Activated T-helper 1 cell treated with anti-CD3 and anti-CD28 coated beads, Interleukin-12 subunit alpha, Interleukin-12 subunit beta, Interleukin-2, Interleukin-4 antibody, amounts not matched to agents 30 ng/mL and 10 ng/mL and 1 ng/mL, durations not matched to agents 14 hours and 24 hours and 36 hours (primary cell): ENCODE measurements at regions not wholly inside any gene's neighbourhood (a gene's known extent, or its start where the extent isn't known, plus 50 kb on each side); places are given as distances from the start of the nearest gene placed in this dataset.
"Not testable (repeated sequence)": the region's sequence is repeated elsewhere in the genome, so short reads cannot be mapped to it uniquely, and the experiment has no call there.

ENCODE experiments used
- DNase-seq: peaks from one replicate; pipeline ENCODE4 v3.0.0; 2021; ENCODE audit warnings: low spot score
- H3K27ac Mint-ChIP-seq: one replicate; pipeline ENCODE4 v1.8.0; 2021; ENCODE audit warnings: mild to moderate bottlenecking, mixed read lengths
- H3K27me3 Mint-ChIP-seq: one replicate; pipeline ENCODE4 v1.8.0; 2022; ENCODE audit warnings: mild to moderate bottlenecking, moderate library complexity, mixed read lengths; ENCODE audit not compliant: insufficient read depth
- H3K36me3 Mint-ChIP-seq: one replicate; pipeline ENCODE4 v1.8.0; 2021; ENCODE audit warnings: low read depth, mixed read lengths
- H3K4me1 Mint-ChIP-seq: one replicate; pipeline ENCODE4 v1.8.0; 2021; ENCODE audit warnings: low read depth, mixed read lengths
- H3K4me3 Mint-ChIP-seq: one replicate; pipeline ENCODE4 v1.8.0; 2021; ENCODE audit warnings: mild to moderate bottlenecking, moderate library complexity, mixed read lengths
- H3K9me3 Mint-ChIP-seq: one replicate; pipeline ENCODE4 v1.8.0; 2021; ENCODE audit warnings: mixed read lengths
- intact Hi-C: fragments of 100-400 bp; cut with micrococcal nuclease; formaldehyde crosslinking; loops from one replicate; pipeline ENCODE4 v1.15.1; 2024

DNA sequence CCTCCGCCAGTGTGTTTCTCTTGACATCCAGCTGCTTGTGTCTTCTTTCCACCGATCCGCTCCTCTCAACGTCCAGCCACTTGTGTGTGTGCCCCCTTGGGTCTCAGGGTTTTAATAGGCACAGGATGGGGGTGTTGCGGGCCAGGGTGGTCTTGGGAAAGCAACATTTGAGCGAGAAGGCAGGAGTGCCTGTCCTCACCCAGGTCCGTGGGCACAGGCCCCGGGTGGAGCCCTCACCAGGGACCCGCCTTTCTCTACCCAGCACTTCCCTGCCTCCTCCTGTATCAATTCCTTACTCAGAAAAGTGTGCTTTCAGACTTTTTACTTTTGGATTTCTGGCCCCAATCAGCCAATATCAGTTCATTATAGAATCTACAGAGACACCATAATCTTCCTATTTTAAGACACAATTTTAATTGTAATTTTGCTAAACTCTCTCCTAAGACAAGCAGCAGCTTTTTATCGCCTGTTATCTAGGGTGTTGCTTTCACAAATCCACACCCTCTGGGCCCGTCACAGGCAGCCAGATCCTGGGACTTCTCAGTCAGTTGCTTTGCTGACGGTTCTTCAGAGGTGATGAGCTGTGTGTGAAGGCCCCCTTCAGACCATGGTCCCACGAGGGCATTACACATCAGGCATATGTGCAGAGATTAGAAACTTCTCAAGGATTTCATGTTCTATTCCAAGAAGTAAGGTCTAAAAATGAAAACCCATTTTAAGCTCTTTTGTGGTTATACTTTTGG lies 96.0 kb upstream of the FHL2 start:
- Mint-ChIP-seq H3K4me3 (no peak overlapping the region), H3K9me3 (peaks cover 4% of the 10 kb centered on the region), H3K4me1 (no peaks in the 10 kb centered on the region), H3K27me3 (peaks cover 20% of the 10 kb centered on the region), H3K27ac (no peak overlapping the region), H3K36me3 (no peaks in the 10 kb centered on the region)
- no peak for DNase-seq
- intact Hi-C loops, result no loop called here

DNA sequence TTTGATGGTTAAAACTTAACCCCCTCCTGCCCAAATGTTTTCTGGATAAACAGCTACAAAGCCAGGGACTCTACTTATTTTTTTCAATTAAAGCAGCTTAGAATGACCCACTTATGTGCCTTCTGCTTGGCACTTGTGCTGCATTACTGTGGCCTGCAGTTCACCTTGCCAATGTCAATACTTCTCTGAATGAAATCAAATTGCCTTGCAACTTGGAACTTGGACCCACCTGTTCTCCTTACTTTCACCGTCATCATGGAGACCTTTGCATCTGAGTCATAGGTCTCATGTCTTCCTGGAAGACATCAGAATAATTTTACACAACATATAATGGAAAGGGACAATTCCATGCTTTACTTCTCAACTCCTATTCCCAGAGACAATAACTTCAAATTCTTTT lies 92.1 kb upstream of the FHL2 start:
- Mint-ChIP-seq H3K4me1 (no peaks in the 10 kb centered on the region), H3K36me3 (no peaks in the 10 kb centered on the region), H3K4me3 (no peak overlapping the region), H3K9me3 (peaks cover 4% of the 10 kb centered on the region), H3K27me3 (peaks cover 18% of the 10 kb centered on the region), H3K27ac (no peak overlapping the region)
- intact Hi-C loops, result no loop called here
- DNase-seq, result no peak

DNA sequence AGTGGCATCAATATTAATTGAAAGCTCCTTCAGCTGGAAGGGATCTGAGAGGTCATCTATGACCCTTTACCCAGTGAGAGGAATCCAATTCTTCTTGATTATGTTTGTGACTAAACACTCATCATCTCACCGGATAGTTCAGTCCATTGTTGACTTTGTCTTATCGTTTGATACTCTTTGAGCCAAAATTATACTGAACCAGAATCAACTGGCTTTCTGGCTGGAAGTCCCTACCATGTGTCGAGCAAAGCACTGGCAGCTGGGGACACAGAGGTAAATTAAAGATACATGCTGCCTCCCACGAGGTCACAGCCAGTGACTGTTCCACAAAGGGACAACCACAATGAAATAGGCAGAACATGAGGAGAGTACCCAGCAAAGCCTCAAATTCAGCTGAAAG lies 91.4 kb upstream of the FHL2 start:
- no peaks in the 10 kb centered on the region for H3K36me3 Mint-ChIP-seq
- intact Hi-C loops, result no loop called here
- H3K27ac Mint-ChIP-seq, result no peak overlapping the region
- DNase-seq, result no peak
- H3K4me1 Mint-ChIP-seq, result no peaks in the 10 kb centered on the region
- peaks cover 18% of the 10 kb centered on the region for H3K27me3 Mint-ChIP-seq
- no peak overlapping the region for H3K4me3 Mint-ChIP-seq
- peaks cover 4% of the 10 kb centered on the region for H3K9me3 Mint-ChIP-seq

DNA sequence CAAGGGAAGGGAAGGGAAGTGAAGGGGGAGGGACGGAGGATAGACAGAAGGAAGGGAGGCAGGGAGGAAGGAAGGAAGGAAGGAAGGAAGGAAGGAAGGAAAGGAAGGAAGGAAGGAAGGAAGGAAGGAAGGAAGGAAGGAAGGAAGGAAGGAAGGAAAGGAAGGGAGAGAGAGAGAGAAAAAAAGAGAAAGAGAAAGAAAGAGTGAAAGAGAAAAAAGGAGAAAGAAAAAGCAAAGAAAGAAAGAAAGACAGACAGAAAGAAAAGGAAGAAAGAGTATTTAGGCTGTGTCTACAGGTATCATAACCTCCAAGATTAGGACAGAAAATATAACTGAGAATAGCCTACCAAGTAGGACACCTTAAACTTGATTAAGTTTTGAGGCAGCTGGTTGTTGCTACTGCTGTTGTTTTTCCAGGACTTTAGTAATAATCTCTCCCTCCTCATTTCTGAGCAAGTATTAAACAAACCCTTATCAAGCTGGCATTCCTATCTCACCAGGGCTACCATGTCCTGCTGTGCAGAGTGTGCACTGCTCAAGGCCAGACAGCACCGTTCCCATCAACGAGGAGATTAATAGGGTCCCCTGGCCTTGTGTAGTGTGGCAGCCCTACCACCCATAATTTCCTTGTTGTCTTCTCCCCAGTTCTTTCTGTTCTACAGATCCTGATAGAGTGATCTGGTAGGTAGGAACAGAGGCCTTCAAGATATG lies 90.5 kb upstream of the FHL2 start:
- peaks cover 4% of the 10 kb centered on the region for H3K9me3 Mint-ChIP-seq
- no peaks in the 10 kb centered on the region for H3K36me3 Mint-ChIP-seq
- no peak overlapping the region for H3K27ac Mint-ChIP-seq
- H3K27me3 Mint-ChIP-seq, result peaks cover 18% of the 10 kb centered on the region
- DNase-seq, result no peak
- H3K4me1 Mint-ChIP-seq, result no peaks in the 10 kb centered on the region
- intact Hi-C loops, result no loop called here
- no peak overlapping the region for H3K4me3 Mint-ChIP-seq

DNA sequence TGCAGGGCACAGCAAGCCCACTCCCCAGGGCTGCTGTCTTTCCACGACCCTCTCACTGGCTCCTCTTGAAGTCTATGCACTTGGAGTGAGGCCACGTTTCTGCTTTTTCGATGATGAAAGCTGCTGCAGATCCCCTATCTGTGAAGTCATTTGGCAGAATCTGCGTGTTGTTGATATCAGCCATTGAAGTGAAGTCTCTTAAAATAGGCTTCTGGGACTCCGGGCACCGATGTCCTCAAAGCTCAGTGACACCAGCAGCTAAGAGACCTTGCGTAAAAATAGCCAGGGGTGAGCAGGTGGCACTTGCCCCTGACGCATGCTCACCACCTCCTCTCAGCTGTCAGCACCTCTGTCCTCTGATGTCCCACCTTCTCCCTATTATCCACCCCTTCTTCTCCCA lies 89.4 kb upstream of the FHL2 start:
- no peak overlapping the region for H3K4me3 Mint-ChIP-seq
- no peak for DNase-seq
- intact Hi-C loops, result no loop called here
- no peaks in the 10 kb centered on the region for H3K4me1 Mint-ChIP-seq
- H3K27ac Mint-ChIP-seq, result no peak overlapping the region
- H3K9me3 Mint-ChIP-seq, result peaks cover 4% of the 10 kb centered on the region
- peaks cover 16% of the 10 kb centered on the region for H3K27me3 Mint-ChIP-seq
- H3K36me3 Mint-ChIP-seq, result no peaks in the 10 kb centered on the region

DNA sequence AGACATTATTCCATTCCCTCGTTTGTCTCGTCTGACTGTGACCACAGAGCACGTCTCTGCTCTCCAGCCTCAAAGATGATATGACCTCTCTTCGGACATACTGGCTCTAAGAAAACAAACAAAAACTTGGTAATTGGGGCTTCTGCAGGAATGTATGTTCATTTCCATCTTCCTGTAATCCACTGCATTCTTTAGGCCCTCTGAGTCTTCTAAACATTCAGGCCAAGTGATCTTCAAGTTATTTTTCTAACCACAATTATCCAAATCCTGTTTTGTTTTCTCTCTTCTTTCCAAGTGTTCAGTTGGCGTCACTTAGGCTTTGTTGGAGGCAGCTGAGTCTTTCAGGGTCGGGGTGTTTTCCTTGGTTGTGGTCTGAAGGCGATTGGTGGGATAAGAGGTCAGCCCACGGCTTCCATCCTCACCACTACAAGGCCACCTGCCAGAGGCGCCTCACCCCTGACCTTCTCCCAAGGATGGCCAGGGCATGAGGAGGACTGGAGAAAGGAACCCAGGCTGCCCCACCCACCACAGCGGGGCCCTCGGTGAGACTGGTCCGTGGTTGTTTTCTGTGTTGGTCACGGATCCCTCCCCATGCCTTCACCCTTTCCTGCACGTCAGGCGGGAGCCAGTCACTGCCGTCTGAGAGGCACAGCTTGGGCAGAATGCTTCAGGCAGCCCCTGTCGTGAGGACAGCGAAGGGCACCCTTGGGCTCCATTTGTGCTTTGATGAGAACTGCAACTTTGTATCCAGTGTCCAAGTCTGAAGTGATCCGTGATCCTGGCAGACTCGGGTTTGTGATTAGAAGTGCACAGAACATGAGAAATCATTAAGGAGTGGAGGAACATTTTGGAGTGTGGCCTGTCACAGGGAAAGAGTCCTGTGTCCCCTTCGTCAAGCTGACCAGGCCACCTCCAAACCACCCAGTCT lies 88.6 kb upstream of the FHL2 start:
- Mint-ChIP-seq H3K4me1 (no peaks in the 10 kb centered on the region), H3K36me3 (no peaks in the 10 kb centered on the region), H3K9me3 (no peaks in the 10 kb centered on the region), H3K27me3 (peaks cover 11% of the 10 kb centered on the region), H3K27ac (no peak overlapping the region), H3K4me3 (no peak overlapping the region)
- DNase-seq, result no peak
- intact Hi-C loops, result no loop called here

DNA sequence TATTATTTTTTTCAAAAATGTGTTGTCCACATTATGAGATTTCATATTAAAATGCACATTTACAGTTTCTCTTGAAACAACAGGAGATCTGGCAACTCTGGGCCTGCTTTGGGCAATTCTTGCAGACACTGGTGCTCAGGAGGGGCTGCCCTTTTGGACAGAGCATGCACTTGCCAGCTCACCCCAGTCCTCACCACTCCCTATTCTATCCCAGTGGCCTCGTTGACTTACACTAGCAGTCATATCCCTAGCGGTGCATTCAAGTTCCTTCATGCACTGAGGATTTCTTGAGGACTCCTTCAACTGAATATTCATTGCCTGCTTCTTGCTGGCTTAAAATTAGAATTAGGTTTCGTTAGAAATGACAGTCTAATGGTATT lies 87.9 kb upstream of the FHL2 start:
- intact Hi-C loops, result no loop called here
- no peak for DNase-seq
- Mint-ChIP-seq H3K36me3 (no peaks in the 10 kb centered on the region), H3K4me3 (no peak overlapping the region), H3K4me1 (no peaks in the 10 kb centered on the region), H3K27me3 (peaks cover 8% of the 10 kb centered on the region), H3K9me3 (no peaks in the 10 kb centered on the region), H3K27ac (no peak overlapping the region)

DNA sequence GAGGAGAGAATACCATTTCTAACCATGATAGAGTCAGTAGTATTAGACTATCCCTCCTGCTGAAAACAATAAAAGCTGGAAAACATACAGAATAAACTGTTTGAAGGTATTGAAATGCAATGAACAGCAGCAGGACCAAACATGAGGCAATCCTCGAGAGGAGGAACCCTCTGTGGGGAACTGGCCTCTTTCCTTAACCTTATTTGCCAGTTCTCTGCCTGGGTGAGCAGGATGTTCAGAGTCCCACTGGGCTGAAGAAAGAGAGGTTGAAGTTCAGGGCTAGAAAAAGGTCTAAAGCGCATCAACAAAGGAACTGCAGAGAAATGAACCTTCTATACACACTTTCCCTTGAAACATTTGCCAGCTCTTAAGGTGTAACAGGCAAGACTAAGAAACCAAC lies 79.8 kb upstream of the FHL2 start:
- no peaks in the 10 kb centered on the region for H3K36me3 Mint-ChIP-seq
- H3K9me3 Mint-ChIP-seq, result no peaks in the 10 kb centered on the region
- intact Hi-C loops, result no loop called here

DNA sequence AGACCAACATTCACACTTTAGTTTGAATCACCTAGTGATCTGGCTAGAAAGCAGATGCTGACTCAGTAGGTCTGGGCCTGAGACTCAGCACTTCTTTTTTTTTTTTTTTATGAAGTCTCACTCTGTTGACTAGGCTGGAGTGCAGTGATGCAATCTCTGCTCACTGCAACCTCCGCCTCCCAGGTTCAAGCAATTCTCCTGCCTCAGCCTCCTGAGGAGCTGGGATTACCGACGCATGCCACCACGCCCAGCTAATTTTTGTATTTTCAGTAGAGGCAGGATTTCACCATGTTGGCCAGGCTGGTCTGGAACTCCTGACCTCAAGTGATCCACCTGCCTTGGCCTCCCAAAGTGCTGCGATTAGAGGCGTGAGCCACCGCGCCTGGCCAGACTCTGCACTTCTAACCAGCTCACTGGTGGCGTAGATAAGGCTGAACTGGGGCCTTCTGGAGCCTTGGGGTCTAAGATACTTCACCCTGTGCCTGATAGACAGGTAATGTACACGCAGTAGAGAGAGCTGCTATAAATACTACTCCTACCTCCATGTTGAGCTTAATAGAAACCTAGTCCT lies 78.3 kb upstream of the FHL2 start:
- H3K36me3 Mint-ChIP-seq, H3K4me1 Mint-ChIP-seq, H3K27ac Mint-ChIP-seq, DNase-seq, intact Hi-C loops, H3K9me3 Mint-ChIP-seq, H3K4me3 Mint-ChIP-seq: not testable (repeated sequence)
- peaks cover 11% of the 10 kb centered on the region for H3K27me3 Mint-ChIP-seq

More for the DNA sequence above, 79.8 kb upstream of the FHL2 start:
- Mint-ChIP-seq H3K4me1 (no peaks in the 10 kb centered on the region), H3K4me3 (no peak overlapping the region), H3K27me3 (peaks cover 11% of the 10 kb centered on the region), H3K27ac (no peak overlapping the region)
- no peak for DNase-seq

DNA sequence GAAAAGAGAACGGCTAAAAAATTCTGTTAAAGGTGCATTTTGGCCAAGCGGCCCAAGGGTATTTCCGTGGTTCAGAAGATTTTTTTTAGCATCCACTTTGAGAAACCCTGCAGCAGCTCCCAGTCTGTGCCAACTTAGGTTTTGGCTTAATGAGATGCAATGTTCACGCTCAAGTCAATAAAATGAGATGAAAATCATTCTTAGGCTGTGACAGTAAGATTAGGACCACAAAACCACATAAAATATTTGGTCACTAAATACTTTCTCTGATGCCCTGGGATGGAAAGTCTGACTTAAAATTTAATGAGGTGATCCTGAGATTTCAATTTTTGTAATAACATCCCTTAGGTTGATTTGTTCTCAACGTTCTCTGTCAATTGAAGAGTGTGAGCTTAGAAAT lies 74.2 kb upstream of the FHL2 start:
- DNase-seq, result no peak
- Mint-ChIP-seq H3K9me3 (no peaks in the 10 kb centered on the region), H3K4me3 (no peak overlapping the region), H3K36me3 (peaks cover 3% of the 10 kb centered on the region), H3K4me1 (peaks cover 5% of the 10 kb centered on the region), H3K27me3 (peaks cover 2% of the 10 kb centered on the region), H3K27ac (no peak overlapping the region)
- intact Hi-C loops, result no loop called here

DNA sequence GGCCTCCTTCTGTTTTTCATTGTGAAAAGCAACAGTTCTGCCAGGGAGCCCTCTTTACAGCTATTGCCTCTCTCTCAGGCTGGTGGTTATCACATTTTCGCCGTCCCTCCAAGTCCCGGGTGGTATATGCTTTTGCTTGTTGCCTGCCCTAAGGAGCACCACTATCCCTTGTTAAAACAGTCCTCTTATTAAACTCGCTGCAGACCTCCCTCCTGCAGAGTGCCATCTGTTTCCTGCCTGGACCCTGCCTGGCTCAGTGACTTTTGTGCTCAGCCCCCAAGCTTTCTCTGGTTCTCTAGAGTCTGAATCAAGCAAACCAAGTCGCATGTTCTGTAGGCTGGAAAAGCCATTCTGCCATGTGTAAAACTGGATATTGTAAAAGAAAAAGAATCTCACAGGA lies 72.1 kb upstream of the FHL2 start:
- Mint-ChIP-seq H3K4me3 (no peak overlapping the region), H3K27me3 (peaks cover 2% of the 10 kb centered on the region), H3K4me1 (peaks cover 11% of the 10 kb centered on the region), H3K9me3 (no peaks in the 10 kb centered on the region), H3K27ac (no peak overlapping the region), H3K36me3 (peaks cover 3% of the 10 kb centered on the region)
- intact Hi-C loops, result no loop called here
- no peak for DNase-seq

DNA sequence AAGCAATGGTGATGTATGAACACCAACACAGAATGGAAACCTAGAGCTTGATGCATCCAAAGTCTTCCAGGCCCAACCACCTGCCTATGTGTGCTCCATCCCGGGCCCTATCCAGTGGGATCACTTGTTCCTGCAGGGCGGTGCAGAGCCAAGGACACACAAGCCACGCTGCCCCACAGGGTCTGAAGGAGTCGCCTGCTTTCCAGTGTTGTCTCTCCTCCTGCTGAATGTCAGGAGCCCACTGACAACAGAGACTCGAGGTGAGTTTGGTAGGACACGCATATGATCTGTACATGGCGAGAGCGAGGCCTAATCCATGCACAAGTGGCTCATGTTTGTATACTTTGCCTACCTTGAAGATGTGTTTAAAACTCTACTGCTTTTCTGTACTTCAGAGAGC lies 70.9 kb upstream of the FHL2 start:
- DNase-seq, result no peak
- peaks cover 3% of the 10 kb centered on the region for H3K36me3 Mint-ChIP-seq
- intact Hi-C loops, result no loop called here
- H3K9me3 Mint-ChIP-seq, result no peaks in the 10 kb centered on the region
- peaks cover 2% of the 10 kb centered on the region for H3K27me3 Mint-ChIP-seq
- H3K4me3 Mint-ChIP-seq, result no peak overlapping the region
- H3K4me1 Mint-ChIP-seq, result peaks cover 11% of the 10 kb centered on the region
- H3K27ac Mint-ChIP-seq, result no peak overlapping the region
